ENCODE measurements at regions not wholly inside any gene's neighbourhood (a gene's known extent, or its start where the extent isn't known, plus 50 kb on each side); places are given as distances from the start of the nearest gene placed in this dataset.

GRCh38 chr3:29143151-29143550, 137.7 kb upstream of the RBMS3 start:
- TF ChIP-seq EZH2 (IDR thresholded peaks at IDR 0.05) = no peak
- TF ChIP-seq, protein P1, sequence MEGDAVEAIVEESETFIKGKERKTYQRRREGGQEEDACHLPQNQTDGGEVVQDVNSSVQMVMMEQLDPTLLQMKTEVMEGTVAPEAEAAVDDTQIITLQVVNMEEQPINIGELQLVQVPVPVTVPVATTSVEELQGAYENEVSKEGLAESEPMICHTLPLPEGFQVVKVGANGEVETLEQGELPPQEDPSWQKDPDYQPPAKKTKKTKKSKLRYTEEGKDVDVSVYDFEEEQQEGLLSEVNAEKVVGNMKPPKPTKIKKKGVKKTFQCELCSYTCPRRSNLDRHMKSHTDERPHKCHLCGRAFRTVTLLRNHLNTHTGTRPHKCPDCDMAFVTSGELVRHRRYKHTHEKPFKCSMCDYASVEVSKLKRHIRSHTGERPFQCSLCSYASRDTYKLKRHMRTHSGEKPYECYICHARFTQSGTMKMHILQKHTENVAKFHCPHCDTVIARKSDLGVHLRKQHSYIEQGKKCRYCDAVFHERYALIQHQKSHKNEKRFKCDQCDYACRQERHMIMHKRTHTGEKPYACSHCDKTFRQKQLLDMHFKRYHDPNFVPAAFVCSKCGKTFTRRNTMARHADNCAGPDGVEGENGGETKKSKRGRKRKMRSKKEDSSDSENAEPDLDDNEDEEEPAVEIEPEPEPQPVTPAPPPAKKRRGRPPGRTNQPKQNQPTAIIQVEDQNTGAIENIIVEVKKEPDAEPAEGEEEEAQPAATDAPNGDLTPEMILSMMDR (IDR thresholded peaks at IDR 0.05) = no peak
- TF ChIP-seq EZH2phosphoT487 (IDR thresholded peaks at IDR 0.05) = no peak
